ENCODE measurements at regions not wholly inside any gene's neighbourhood (a gene's known extent, or its start where the extent isn't known, plus 50 kb on each side); places are given as distances from the start of the nearest gene placed in this dataset.
A peak's percentile ranks its signal among the peaks of the same experiment; 100 is the strongest.

DNA sequence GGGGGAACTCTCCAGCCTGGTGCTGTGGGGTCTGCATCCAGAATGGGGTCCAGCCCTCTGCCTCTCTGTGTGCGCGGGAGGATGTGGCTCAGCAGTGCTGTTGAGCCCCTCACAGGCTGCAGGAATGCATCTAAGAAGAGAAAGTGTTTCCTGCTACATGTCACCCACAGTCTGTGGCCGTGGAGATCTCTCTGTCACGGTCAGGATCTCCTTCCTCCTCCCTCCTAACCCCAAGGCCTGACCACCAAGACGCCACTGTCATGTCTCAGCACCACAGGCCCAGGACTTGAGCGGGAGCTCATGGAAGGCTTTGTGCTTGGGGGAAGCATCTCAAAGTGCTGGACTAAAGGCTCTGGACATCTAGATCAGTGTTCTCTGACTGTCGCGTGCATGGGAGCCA lies 90.1 kb downstream of the SREK1 start:
- intact Hi-C loops (cut with micrococcal nuclease; ENCODE audit: unreplicated experiment) = no loop called here
- Histone ChIP-seq H3K4me1 (replicated peaks; ENCODE audit: insufficient read depth) (no peaks in the 10 kb centered on the region), H3F3A (ENCODE audit: insufficient read depth, low read depth) (no peaks in the 10 kb centered on the region), H3K27ac (no peak overlapping the region), H2AFZ (no peak overlapping the region), H3K9me2 (ENCODE audit: insufficient read depth) (0 out of 2 replicates have a peak, but pooled peaks cover 3% of the 10 kb centered on the region), H3K4me2 (no peak overlapping the region), H3K4me3 (no peak overlapping the region), H3K27me3 (ENCODE audit: insufficient read depth, low read depth) (peaks cover 8% of the 10 kb centered on the region; the same call in 1 of the 2 replicates), H3K9me3 (ENCODE audit: insufficient read depth, low read depth) (no peaks in the 10 kb centered on the region), H3K36me3 (ENCODE audit: low read depth) (no peaks in the 10 kb centered on the region), H3K79me2 (ENCODE audit: low read depth) (no peaks in the 10 kb centered on the region), H4K20me1 (ENCODE audit: insufficient read depth) (no peaks in the 10 kb centered on the region)
- no TSS peak for BruUV-seq (replicated peaks)
- ChIA-PET CTCF (no interaction called here), POLR2A (ENCODE audit: unreplicated experiment) (no interaction called here)
- DNase-seq = no peak
- TF ChIP-seq EZH2 (IDR thresholded peaks at IDR 0.05; ENCODE audit: low read depth) = no peak
- TF ChIP-seq, protein P1, sequence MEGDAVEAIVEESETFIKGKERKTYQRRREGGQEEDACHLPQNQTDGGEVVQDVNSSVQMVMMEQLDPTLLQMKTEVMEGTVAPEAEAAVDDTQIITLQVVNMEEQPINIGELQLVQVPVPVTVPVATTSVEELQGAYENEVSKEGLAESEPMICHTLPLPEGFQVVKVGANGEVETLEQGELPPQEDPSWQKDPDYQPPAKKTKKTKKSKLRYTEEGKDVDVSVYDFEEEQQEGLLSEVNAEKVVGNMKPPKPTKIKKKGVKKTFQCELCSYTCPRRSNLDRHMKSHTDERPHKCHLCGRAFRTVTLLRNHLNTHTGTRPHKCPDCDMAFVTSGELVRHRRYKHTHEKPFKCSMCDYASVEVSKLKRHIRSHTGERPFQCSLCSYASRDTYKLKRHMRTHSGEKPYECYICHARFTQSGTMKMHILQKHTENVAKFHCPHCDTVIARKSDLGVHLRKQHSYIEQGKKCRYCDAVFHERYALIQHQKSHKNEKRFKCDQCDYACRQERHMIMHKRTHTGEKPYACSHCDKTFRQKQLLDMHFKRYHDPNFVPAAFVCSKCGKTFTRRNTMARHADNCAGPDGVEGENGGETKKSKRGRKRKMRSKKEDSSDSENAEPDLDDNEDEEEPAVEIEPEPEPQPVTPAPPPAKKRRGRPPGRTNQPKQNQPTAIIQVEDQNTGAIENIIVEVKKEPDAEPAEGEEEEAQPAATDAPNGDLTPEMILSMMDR (conservative IDR thresholded peaks at IDR 0.05) = no peak

DNA sequence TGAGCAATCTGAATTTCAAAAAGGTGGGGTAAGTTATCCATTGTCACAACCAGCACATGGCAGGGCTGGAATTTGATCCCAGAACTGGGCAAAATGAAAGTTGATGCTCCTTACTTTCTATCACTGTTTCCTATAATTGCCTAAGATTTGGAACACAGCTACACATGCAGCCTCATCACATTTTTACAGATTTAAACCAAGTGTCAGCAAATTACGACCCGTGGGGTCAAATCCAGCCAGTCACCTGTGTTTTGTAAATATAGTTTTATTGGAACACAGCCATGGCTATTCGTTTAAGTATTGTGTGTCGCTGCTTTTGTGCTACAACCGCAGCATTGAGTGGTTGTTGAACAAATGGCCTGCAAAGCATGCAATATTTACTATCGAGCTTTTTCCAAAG lies 94.3 kb downstream of the SREK1 start:
- no peak overlapping the region for H2AFZ ChIP-seq
- no peaks in the 10 kb centered on the region for H3F3A ChIP-seq (ENCODE audit: insufficient read depth, low read depth)
- ChIA-PET CTCF (interaction anchor here (0.8 kb wide), 1 partner anchor 68 kb away, joined by 3 read pairs; no protein-coding TSS in a partner anchor), POLR2A (ENCODE audit: unreplicated experiment) (no interaction called here)
- no peaks in the 10 kb centered on the region for H3K9me2 ChIP-seq (ENCODE audit: insufficient read depth)
- H3K4me2 ChIP-seq = no peak overlapping the region
- H3K27ac ChIP-seq = no peak overlapping the region
- intact Hi-C loops (cut with micrococcal nuclease; ENCODE audit: unreplicated experiment) = loop anchor here (2.0 kb wide), 1 partner anchor 68 kb away; no protein-coding TSS in a partner anchor
- no peak overlapping the region for H3K4me3 ChIP-seq
- no peaks in the 10 kb centered on the region for H3K9me3 ChIP-seq (ENCODE audit: insufficient read depth, low read depth)
- no TSS peak for BruUV-seq (replicated peaks)
- no peaks in the 10 kb centered on the region for H3K4me1 ChIP-seq (replicated peaks; ENCODE audit: insufficient read depth)
- TF ChIP-seq EZH2 (IDR thresholded peaks at IDR 0.05; ENCODE audit: low read depth) = no peak
- TF ChIP-seq, protein P1 (conservative IDR thresholded peaks at IDR 0.05) = no peak
- peaks cover 8% of the 10 kb centered on the region; the same call in 1 of the 2 replicates for H3K27me3 ChIP-seq (ENCODE audit: insufficient read depth, low read depth)
- no peaks in the 10 kb centered on the region for H3K79me2 ChIP-seq (ENCODE audit: low read depth)
- no peak for DNase-seq
- no peaks in the 10 kb centered on the region for H4K20me1 ChIP-seq (ENCODE audit: insufficient read depth)
- H3K36me3 ChIP-seq (ENCODE audit: low read depth) = no peaks in the 10 kb centered on the region

DNA sequence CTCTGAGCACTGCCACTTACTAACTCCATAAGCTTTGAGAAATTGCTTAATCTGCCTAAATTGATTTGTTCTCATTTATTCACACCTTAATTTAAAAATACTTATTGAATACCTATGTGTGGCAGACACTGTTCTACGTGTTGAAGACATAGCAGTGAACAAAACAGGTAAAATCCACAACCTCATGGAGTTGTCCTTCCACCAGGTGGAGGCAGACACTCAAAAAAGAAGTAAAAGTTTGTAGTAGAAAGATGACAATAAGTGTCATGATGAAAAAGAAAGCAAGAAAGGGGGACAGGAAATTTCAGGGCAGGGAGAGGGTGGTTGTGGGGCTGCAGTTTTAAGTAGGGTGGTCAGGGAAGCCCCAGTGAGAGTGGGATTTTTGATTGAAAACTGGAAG lies 94.9 kb downstream of the SREK1 start:
- peak in 1 of 2 experiments; percentile 33 for DNase-seq
- BruUV-seq (replicated peaks) = no TSS peak
- ChIA-PET CTCF (interaction anchor here (0.8 kb wide), 1 partner anchor 67 kb away, joined by 3 read pairs; no protein-coding TSS in a partner anchor), POLR2A (ENCODE audit: unreplicated experiment) (no interaction called here)
- H3F3A ChIP-seq (ENCODE audit: insufficient read depth, low read depth) = no peaks in the 10 kb centered on the region
- no peaks in the 10 kb centered on the region for H4K20me1 ChIP-seq (ENCODE audit: insufficient read depth)
- H3K9me3 ChIP-seq (ENCODE audit: insufficient read depth, low read depth) = no peaks in the 10 kb centered on the region
- no peak overlapping the region for H3K4me2 ChIP-seq
- H3K79me2 ChIP-seq (ENCODE audit: low read depth) = no peaks in the 10 kb centered on the region
- no peaks in the 10 kb centered on the region for H3K4me1 ChIP-seq (replicated peaks; ENCODE audit: insufficient read depth)
- no peak overlapping the region for H3K27ac ChIP-seq
- intact Hi-C loops (cut with micrococcal nuclease; ENCODE audit: unreplicated experiment) = loop anchor here (2.0 kb wide), 1 partner anchor 68 kb away; no protein-coding TSS in a partner anchor
- H3K27me3 ChIP-seq (ENCODE audit: insufficient read depth, low read depth) = peaks cover 8% of the 10 kb centered on the region; the same call in 1 of the 2 replicates
- TF ChIP-seq, protein P1 (conservative IDR thresholded peaks at IDR 0.05) = peak; percentile 72
- TF ChIP-seq EZH2 (IDR thresholded peaks at IDR 0.05; ENCODE audit: low read depth) = no peak
- no peak overlapping the region for H2AFZ ChIP-seq
- H3K36me3 ChIP-seq (ENCODE audit: low read depth) = no peaks in the 10 kb centered on the region
- no peaks in the 10 kb centered on the region for H3K9me2 ChIP-seq (ENCODE audit: insufficient read depth)
- no peak overlapping the region for H3K4me3 ChIP-seq

All from PC-9 (cell line).